Ovary (tissue), 7 donors: ENCODE measurements at regions not wholly inside any gene's neighbourhood (a gene's known extent, or its start where the extent isn't known, plus 50 kb on each side); places are given as distances from the start of the nearest gene placed in this dataset.

Source experiments
- DNase-seq, 5 donors: peaks; one replicate each; pipeline ENCODE4 v3.0.0-alpha.2; 2019 to 2020
- H3K27ac ChIP-seq, 2 donors: fragments of 200-600 bp; one replicate each; pipeline versions ENCODE4 v1.5.1 to v1.8.0; 2019 to 2022
- H3K27me3 ChIP-seq: fragments of 200-600 bp; one replicate; pipeline ENCODE4 v1.8.0; 2022
- H3K36me3 ChIP-seq: fragments of 200-600 bp; sonication (generic); one replicate; pipeline ENCODE4 v1.5.1; 2019
- H3K4me1 ChIP-seq: one replicate; pipeline ENCODE4 v1.8.1; 2013; ENCODE audit warnings: mild to moderate bottlenecking, moderate library complexity; ENCODE audit not compliant: insufficient read depth
- H3K4me3 ChIP-seq: fragments of 200-600 bp; sonication (generic); one replicate; pipeline ENCODE4 v1.5.1; 2017
- H3K9me3 ChIP-seq, 2 donors: fragments of 200-600 bp in 1 of 2; sonication (generic) in 1 of 2; one replicate each; pipeline versions ENCODE4 v1.5.1 to v1.8.1; 2013 to 2019; ENCODE audit warnings: mild to moderate bottlenecking in 1 of 2, moderate library complexity in 1 of 2
- CTCF ChIP-seq, 3 donors: fragments of 450-650 bp in 2 of 3; fragments of 200-600 bp in 1 of 3; IDR thresholded peaks; one replicate each; pipeline versions ENCODE4 v1.5.1 to v1.8.0; 2016 to 2022; ENCODE audit warnings: antibody characterized with exemption in 3 of 3, mild to moderate bottlenecking in 1 of 3
- EP300 ChIP-seq: sonication (generic); formaldehyde crosslinking; IDR thresholded peaks from one replicate; pipeline ENCODE4 v1.6.1; 2017; ENCODE audit warnings: antibody characterized with exemption
- POLR2A ChIP-seq: fragments of 450-650 bp; IDR thresholded peaks from one replicate; pipeline ENCODE4 v1.6.1; 2017; ENCODE audit warnings: antibody characterized with exemption, mild to moderate bottlenecking, moderate library complexity
- WGBS, 3 donors: extraction: QIAGEN DNeasy Blood & Tissue Kit in 1 of 3; methylation state at CpG; one replicate each; pipeline versions ENCODE4 v1.1.5 to v1.1.7; 2013 to 2017; 5-methylcytosine and 5-hydroxymethylcytosine counted together
- intact Hi-C, 4 donors: fragments of 100-400 bp; cut with DNase I; formaldehyde crosslinking; loops; one replicate each; pipeline versions ENCODE4 v1.11.0 to v1.15.1; 2022 to 2023
- donor health status: DM: no; HTN: no; CAD: no; lungs with moderate emphysema.
- donor health status: DM: no; HTN: no; CAD: no.
- donor health status: Bipolar disorder and iron deficiency.
- donor health status: DM: no; HTN: no; CAD: no.
- donor health status: DM: yes; HTN: yes; CAD: no.

DNA sequence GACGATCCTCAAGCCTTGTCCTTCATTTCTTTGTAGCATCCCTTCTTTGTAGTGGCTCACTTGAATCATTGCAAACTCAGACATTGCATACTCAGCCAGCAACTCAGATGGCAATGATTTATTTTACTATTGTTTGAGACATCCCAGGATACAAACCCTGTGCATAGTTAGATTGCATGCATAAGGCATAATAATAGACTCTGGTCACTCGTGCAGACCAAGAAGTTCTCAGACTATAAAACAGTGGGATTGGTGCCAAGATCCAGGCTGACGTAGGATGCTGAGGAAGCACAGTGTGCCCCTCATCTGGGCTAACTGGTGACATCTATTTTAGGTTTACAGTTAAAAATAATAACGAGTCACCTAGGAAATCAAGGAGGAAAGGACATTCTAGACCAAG, 142.3 kb downstream of the PMP22 start:
- Histone ChIP-seq H3K9me3 (no peaks in the 10 kb centered on the region), H3K4me1 (no peaks in the 10 kb centered on the region), H3K27me3 (no peaks in the 10 kb centered on the region), H3K4me3 (no peak overlapping the region), H3K27ac (no peak overlapping the region), H3K36me3 (no peaks in the 10 kb centered on the region)
- no peak for DNase-seq
- intact Hi-C loops = no loop called here
- TF ChIP-seq EP300 (no peak), CTCF (IDR thresholded peaks at IDR 0.05) (no peak), POLR2A (no peak)
- WGBS, 3 donors = 61 to 69% (median 61%) methylated on average over 4 of the region's 4 CpGs

GRCh38 chr17:15121426-15121825, 143.7 kb downstream of the PMP22 start:
- Histone ChIP-seq H3K9me3 (no peaks in the 10 kb centered on the region), H3K36me3 (no peaks in the 10 kb centered on the region), H3K27ac (no peak overlapping the region), H3K4me3 (no peak overlapping the region), H3K27me3 (no peaks in the 10 kb centered on the region), H3K4me1 (no peaks in the 10 kb centered on the region)
- WGBS, 3 donors = 49 to 68% (median 53%) methylated on average over 2 of the region's 2 CpGs
- intact Hi-C loops = no loop called here
- no peak for DNase-seq
- no peak for TF ChIP-seq CTCF (IDR thresholded peaks at IDR 0.05)
- TF ChIP-seq POLR2A = no peak
- TF ChIP-seq EP300 = no peak

DNA sequence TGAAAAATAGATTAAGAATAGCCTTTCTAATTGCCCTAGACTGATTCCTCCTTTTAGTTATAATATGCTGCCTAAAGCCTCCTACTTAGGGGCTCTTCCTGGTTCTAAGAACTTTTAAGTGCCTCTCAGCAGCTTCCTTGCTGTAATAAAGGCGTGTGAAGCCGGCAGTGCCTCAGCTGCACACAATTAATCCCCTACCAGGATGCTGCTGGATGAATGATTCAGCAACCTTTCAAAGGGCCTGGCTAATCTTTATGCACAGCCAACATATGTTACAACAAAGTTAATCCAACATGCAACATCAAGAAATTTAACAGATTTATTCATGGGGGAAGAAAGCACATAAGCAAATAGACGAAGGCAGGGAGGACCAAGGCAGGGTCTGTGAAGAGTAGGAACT, 145.2 kb downstream of the PMP22 start:
- Histone ChIP-seq H3K27ac (no peak overlapping the region), H3K9me3 (no peaks in the 10 kb centered on the region), H3K4me1 (no peaks in the 10 kb centered on the region), H3K36me3 (no peaks in the 10 kb centered on the region), H3K27me3 (no peaks in the 10 kb centered on the region), H3K4me3 (no peak overlapping the region)
- no peak for TF ChIP-seq POLR2A
- TF ChIP-seq CTCF (IDR thresholded peaks at IDR 0.05) = no peak
- TF ChIP-seq EP300 = no peak
- intact Hi-C loops = no loop called here
- 64 to 74% (median 68%) methylated on average over 3 of the region's 3 CpGs for WGBS, 3 donors
- DNase-seq = no peak

- H3K9me3 ChIP-seq = no peaks in the 10 kb centered on the region
- no peaks in the 10 kb centered on the region for H3K4me1 ChIP-seq
- H3K36me3 ChIP-seq = no peaks in the 10 kb centered on the region
- intact Hi-C loops = no loop called here
- no peak overlapping the region for H3K4me3 ChIP-seq
- DNase-seq = no peak
- no peak overlapping the region for H3K27ac ChIP-seq
- no peak for TF ChIP-seq EP300
- no peak for TF ChIP-seq POLR2A
- TF ChIP-seq CTCF (IDR thresholded peaks at IDR 0.05) = no peak
- WGBS, 3 donors = 55 to 66% (median 62%) methylated on average over 2 of the region's 2 CpGs
- no peaks in the 10 kb centered on the region for H3K27me3 ChIP-seq
These were observed 147.9 kb downstream of the PMP22 start for GRCh38 chr17:15117239-15117638.
